Caki2 (cell line): ENCODE measurements at regions not wholly inside any gene's neighbourhood (a gene's known extent, or its start where the extent isn't known, plus 50 kb on each side); places are given as distances from the start of the nearest gene placed in this dataset.
"Not testable (repeated sequence)": the region's sequence is repeated elsewhere in the genome, so short reads cannot be mapped to it uniquely, and the experiment has no call there.

Source experiments
- DNase-seq: peaks from one replicate; pipeline ENCODE4 v3.0.0-alpha.2; 2015; ENCODE audit warnings: low read depth
- in situ Hi-C: cut with HindIII; loops from 2 replicates; pipeline ENCODE4 v1.10.0; 2016; ENCODE audit warnings: low sequenced_read_pairs, low pct_unique_long_range_greater_than_20kb, mixed read lengths

DNA sequence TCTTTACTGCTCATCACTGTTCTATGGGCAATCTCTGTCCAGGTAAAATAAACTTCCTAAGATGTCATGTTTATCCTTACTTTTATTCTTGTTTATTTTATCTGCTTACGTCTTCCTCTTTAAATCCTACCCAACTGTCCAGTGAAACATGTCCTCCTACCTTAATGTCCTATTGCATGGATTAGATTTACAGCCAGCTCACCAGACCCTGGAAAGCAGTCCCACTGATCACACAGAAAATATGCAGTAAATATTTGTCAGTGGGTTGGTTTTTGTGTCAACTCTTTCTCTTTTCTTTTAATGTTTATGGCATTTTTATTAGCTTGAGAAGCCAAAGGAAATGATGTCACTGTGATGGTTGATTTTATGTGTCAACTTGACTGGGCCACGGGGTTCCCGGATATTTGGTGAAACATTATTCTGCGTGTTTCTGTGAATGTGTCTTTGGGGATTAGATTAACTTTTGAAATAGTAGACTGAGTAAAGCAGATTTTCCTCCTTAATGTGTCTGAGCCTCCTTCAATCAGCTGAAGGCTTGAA, 258.3 kb downstream of the SRGAP2C start:
- DNase-seq = no peak
- in situ Hi-C loops = no loop called here

DNA sequence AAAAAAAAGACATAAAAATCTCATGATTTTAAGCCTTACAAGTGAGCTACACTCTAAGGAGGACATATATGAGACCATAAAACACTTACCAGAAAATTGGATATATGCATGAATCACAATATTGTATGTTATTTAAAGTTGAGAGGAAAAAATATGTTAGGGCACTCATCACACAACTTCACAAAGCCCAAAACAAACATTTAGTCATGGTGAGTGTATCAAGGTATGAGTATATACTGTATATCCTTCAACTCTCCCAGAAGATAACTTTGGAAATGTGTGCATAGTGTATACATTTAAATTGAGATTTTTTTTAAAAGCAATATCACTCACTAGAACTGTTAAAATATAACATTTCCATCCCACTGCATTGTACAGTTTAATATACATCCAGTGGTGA, 259.3 kb downstream of the SRGAP2C start:
- in situ Hi-C loops = no loop called here
- no peak for DNase-seq

DNA sequence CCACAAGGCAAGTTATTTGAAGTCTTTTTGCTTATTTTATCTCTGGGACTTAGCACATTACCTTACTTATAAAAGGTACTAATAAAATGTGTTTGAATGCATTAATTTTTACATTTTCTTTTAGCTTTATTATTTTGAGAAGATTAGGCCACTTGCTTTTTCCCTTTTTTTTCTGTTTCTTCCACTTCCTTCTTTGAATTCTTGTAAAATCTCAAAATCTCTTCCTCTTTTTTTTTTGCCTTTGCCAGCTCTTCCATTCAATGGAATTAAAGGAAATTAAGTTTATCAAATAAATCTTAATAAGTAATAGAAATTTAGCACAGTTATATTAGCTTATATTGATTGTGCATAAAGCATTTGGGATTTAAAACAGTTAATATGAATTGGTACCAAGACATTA, 260.9 kb downstream of the SRGAP2C start:
- DNase-seq = no peak
- in situ Hi-C loops = no loop called here

DNA sequence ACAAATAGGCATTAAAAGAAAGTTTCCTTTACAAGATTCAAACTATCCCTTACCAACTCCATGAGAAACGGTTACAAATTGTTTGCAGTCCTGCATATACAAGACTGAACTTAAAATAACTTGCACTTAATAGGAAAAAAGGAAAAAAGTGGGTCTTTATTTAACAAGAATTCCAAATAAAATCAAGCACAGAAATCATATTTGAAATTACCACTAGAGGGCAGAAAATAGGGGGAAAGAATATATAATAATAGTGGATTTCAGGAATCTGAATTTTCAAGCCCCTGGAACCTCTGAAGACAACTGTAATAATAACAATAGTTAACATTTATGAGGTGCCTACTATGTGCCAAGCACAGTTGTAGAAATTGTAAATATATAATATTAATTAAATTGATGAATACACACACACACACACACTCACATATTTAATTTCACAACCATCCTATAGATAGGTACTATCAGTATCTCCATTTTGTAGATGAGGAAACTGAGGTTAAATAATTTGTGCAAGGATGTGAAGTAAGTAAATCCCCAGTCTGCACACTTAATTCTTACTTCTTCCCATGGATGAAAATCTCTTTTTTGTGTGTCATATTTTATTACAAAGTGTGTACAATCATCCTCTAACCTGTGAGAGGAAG, 262.6 kb downstream of the SRGAP2C start:
- in situ Hi-C loops = not testable (repeated sequence)

DNA sequence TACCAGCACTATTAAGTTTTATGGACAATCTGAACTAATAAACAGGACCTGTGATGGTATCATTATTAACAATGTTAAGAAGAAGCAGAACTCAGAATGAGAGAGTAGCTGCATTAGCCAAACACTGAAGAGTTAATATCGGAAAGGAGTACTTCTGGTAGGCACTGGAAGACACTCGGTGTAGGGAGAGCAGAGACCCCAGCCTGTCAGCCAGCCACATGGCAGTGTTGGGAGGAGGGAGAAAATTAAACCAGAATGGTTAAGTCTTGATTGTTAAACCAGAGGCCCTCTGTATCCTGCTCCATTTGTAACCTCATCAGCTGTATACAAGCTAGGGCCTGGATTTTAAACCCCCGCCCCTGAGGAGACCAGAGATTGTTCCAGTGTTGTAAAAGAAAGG, 263.3 kb downstream of the SRGAP2C start:
- DNase-seq, in situ Hi-C loops: not testable (repeated sequence)

More for the DNA sequence above, 262.6 kb downstream of the SRGAP2C start:
- not testable (repeated sequence) for DNase-seq

DNA sequence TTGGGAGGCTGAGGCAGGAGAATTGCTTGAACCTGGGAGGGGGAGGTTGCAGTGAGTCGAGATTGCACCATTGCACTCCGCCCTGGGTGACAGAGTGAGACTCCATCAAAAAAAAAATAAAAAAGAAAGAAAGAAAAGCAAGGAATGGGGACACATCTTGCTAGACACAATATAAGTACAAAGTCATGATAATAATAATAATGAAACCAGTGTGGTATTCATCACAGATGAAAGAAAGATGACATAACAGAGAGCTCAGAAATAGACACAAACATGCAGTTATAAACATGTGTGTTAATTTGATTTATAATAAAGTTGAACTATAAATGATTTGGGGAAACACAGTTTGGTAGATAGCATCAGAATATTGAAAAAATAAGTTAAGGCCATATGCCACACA, 264.1 kb downstream of the SRGAP2C start:
- DNase-seq = no peak
- in situ Hi-C loops = no loop called here

DNA sequence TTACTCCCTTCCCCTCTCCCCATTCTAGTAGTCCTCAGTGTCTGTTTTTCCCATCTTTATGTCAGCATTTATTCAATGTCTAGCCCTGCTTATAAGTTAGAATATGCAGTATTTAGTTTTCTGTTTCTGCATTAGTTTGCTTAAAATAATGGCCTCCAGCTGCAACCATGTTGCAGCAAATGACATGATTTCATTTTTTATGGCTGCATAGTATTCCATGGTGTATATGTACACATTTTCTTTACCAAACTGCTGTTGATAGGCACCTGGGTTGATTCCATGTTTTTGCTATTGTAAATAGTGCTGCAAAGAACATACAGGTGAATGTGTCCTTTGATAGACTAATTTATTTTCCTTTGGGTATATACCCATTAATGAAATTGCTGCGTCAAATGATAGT, 267.7 kb downstream of the SRGAP2C start:
- in situ Hi-C loops = no loop called here
- DNase-seq = no peak

DNA sequence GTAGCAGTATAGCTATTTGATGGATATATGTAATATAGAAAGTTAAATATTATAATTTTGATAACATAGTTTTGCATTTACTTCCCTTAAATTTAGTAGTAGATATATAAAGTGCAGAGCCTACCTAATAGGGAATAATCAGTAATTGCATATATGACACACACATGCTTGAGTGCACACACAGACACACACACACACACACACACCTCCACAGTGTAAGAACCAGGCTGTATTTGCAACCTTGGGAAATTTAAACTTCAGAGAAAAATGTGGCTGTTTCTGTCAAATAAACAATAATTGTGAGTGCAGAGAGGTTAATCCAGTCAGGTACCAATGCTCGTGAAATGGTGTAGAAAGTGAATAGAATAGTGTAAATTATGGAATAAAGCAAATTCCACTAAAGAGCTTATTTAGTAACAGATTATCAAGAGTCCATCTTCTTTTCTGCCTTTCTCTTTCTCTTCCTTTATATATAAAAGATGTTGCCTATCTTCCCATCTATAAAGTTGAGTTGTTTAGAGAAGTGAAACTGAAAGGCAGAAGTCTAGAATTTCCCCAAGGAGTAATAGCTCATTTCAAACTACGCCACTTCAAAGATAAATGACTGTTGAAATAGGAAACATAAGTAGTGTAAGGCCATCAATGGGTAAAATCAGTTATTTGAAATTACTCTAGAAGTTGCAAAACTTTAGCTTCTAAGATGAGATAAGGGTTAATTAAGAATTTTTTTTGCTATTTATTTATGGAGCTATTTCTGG, 273.7 kb downstream of the SRGAP2C start:
- in situ Hi-C loops = no loop called here
- no peak for DNase-seq

DNA sequence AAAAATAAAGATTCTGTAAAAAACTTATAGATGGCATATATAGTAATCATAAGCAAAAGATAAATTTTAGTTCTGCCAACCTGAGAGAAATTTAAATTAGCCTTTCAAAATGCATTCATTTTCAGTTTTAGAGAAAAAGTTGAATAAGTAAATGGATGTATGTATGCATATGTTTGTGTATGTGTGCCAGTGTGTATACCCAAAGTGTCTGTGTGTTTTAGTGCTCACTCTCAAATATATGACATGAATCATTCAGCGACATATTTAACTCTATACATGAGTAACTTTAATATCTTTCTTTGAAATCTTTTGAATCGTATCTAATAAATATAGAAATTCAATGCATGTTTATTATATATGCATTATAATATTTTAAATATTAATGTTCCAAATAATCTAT, 274.5 kb downstream of the SRGAP2C start:
- no peak for DNase-seq
- in situ Hi-C loops = no loop called here

DNA sequence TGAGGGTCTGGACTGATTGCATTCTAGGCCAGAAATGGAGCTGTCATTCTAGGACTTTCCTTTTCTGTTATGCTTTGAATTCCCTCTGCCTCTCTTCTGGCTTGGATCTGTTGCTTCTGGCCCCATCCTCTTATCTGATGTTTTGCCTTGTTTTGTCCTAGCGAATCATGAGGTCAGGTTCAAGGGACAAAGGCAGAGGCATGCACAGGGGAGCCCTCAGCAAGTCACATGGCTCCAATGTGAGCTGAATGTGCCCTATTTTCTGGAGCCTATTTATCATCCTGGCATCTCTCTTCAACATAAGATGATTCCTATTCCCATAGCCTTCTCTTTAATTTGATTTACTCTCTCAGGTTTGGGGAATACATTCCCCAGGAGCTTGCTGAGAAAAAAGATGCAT, 284.6 kb downstream of the SRGAP2C start:
- in situ Hi-C loops, DNase-seq: not testable (repeated sequence)

DNA sequence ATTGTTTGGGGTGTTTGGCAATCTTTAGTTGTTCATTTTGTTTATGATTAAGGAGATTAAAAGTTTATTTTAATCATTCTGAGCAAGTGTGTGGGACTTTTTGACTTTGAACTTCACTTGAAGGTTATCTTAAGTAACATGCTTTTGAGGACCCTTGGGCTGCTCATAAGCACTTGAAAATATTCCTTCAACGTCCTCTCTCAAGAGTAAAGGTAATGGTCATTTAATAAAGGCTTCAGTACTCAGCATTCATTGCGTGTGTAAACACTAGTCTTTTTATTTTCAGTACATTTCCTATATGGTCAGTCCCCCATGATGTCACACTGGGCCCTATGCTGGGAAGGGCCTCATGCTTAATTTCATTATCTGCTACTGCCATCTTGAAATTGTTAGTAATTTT, 285.6 kb downstream of the SRGAP2C start:
- DNase-seq, in situ Hi-C loops: not testable (repeated sequence)

DNA sequence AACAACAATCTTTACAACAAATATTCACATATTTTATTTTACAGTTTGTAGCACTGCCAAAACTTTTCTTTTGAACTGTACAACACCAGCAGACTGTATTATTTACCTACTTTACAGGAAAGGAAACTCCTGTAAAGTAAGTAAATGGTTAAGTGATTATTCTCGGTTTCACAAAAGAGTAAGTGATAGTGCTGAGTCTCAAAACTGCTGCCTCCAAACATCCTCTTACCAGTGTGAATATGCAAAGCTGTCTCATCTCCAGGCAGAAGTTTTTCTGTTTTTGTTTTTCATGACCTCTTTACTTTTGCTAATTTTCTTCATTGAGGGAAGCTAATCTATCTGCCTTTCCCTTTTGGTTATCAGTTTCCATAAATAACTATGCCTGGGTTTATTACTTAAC, 286.7 kb downstream of the SRGAP2C start:
- in situ Hi-C loops = no loop called here
- no peak for DNase-seq

DNA sequence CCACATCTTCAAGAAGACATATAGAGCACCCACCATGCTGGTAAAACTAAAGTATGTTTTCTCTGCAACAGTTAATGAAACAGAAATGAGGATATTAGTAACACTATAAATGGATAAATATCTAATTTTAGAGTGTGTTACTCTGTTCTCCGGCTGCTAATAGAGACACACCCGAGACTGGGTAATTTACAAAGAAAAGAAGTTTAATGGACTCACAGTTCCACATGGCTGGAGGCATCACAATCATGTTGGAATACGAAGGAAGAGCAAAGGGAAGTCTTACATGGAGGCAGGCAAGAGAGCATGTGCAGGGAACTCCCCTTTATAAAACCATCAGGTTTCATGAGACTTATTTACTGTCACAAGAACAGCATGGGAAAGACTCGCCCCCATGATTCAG, 287.2 kb downstream of the SRGAP2C start:
- in situ Hi-C loops = no loop called here
- DNase-seq = no peak

DNA sequence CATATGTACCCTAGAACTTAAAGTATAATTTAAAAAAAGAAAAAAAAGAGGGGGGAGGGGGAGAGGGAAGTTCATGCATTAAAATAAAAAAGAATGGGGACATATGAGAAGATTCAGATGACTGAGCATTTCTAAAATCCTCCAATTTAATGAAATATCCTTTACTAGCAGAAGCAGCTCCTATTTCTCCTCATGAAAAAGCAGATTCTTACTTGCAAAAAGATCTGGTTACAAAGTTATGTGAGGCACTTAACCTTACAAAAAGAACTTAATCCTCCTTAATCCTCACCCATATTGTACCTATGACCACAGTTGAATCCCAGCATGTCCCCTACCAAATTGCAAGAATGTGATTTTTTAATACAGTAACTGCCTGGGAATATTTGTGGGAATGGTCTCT, 298.5 kb downstream of the SRGAP2C start:
- in situ Hi-C loops = no loop called here
- DNase-seq = no peak

DNA sequence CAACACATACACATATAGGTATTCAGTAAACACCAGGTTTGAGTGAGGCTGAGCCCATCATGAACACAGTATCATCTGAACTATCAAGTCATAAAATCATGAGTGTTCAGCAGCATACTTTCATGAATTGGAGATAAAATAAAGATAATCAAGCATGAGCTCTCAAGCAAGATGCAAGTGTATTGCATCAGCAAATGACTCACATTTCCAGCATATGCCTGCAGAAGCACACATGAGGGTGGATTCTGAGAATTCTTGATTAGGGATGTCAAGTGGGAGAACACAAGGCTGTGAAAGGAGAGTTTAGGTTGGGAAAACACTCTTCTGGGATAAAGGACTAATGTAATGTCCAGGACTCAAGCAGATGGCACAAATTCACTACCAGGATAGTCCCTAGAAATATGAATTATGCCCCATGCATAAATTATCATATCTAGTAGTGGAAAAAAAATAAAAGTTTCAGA, 299.2 kb downstream of the SRGAP2C start:
- DNase-seq = peak; percentile 6
- in situ Hi-C loops = no loop called here

DNA sequence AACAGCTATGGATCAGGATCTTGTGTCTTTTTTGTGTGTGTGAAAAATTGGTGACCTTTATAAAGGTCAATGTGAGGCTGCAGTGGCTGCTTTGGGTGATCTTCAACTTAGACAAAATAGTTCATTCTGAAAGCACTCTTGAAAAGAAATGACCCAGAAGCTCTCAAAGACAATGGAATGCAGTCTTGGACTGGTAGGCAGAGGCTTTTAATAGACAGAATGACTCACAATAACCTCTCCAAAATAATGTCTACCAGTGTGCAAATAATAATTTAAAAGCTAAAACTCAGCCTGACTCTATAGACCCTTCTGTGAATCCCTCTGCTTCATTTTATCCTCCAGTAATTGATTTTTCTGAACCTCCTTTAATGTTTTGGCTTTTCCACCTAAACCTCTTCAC, 310.0 kb downstream of the SRGAP2C start:
- in situ Hi-C loops, DNase-seq: not testable (repeated sequence)

DNA sequence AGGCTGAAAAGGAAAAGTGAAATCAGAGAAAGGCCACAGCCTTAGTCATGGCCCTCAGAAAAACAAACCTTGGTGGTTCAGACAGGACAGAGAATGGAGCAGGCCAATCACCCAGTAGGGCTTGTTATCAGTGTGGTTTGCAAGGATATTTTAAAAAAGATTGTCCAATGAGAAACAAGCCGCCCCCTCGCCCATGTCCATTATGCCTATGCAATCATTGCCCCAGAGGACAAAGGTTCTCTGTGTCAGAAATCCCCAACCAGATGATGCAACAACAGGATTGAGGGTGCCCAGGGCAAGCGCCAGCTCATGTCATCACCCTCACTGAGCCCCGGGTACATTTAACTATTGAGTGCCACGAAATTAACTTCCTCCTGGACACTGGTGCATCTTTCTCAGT, 326.7 kb downstream of the SRGAP2C start:
- peak; percentile 60 for DNase-seq

DNA sequence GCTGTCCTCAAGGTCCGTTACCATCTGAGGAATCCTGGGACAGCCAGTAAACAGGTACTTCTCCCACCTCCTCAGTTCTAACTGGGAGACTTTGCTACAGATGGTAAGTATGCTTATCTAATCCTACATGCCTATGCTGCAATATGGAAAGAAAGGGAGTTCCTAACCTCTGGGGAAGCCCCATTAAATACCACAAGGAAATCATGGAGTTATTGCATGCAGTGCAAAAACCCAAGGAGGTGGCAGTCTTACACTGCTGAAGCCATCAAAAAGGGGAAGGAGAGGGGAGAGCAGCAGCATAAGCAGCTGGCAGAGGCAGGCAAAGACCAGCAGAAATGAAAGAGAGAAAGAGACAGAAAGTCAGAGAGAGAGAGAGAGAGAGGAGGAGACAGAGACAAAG, 327.1 kb downstream of the SRGAP2C start:
- DNase-seq, in situ Hi-C loops: not testable (repeated sequence)

More for the DNA sequence above, 326.7 kb downstream of the SRGAP2C start:
- in situ Hi-C loops = not testable (repeated sequence)

DNA sequence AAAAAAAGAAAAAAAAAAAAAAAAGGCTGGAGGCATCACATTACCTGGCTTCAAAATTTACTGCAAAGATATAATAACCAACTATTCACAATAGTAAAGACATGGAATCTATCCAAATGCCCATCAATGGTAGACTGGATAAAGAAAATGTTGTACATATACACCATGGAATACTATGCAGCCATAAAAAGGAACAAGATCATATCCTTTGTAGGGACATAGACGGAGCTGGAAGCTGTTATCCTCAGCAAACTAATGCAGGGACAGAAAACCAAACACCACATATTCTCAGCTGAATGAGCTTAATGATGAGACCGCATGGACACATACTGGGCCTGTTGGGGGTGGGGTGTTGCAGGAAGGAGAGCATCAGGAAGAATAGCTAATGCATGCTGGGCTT, 330.5 kb downstream of the SRGAP2C start:
- in situ Hi-C loops = no loop called here
- DNase-seq = no peak
